Loucy (cell line): ENCODE measurements at regions not wholly inside any gene's neighbourhood (a gene's known extent, or its start where the extent isn't known, plus 50 kb on each side); places are given as distances from the start of the nearest gene placed in this dataset.

ENCODE experiments used
- EZH2phosphoT487 ChIP-seq: fragments of 200-600 bp; IDR thresholded peaks from 2 replicates; pipeline ENCODE4 v1.6.1; 2018; ENCODE audit warnings: antibody characterized with exemption, mild to moderate bottlenecking, moderate library complexity, borderline replicate concordance
- TF ChIP-seq, protein P1 (sequence below): fragments of 200-600 bp; sonication (generic); conservative IDR thresholded peaks from 2 replicates; pipeline ENCODE4 v1.5.1; 2014; ENCODE audit warnings: mild to moderate bottlenecking, antibody characterized with exemption, low read length

DNA sequence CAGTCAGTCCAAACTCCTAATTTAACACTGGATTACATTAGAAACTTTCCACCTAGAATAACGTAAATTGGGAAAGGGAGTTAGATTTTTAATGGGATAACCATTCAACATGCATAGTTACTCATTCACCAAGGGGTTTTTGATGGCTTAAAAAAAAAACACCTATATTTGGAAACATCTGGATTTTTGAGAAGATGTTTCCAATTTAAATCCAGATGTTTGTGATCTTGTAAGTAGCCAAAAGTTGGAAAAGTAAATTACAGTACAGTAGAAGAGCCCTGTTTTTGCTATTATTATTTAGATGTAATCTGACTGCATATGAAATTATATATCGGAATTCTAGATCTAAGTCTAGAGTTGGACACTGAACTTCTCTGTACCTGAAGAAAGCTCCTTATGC, 478.2 kb downstream of the CD83 start:
- TF ChIP-seq, protein P1, sequence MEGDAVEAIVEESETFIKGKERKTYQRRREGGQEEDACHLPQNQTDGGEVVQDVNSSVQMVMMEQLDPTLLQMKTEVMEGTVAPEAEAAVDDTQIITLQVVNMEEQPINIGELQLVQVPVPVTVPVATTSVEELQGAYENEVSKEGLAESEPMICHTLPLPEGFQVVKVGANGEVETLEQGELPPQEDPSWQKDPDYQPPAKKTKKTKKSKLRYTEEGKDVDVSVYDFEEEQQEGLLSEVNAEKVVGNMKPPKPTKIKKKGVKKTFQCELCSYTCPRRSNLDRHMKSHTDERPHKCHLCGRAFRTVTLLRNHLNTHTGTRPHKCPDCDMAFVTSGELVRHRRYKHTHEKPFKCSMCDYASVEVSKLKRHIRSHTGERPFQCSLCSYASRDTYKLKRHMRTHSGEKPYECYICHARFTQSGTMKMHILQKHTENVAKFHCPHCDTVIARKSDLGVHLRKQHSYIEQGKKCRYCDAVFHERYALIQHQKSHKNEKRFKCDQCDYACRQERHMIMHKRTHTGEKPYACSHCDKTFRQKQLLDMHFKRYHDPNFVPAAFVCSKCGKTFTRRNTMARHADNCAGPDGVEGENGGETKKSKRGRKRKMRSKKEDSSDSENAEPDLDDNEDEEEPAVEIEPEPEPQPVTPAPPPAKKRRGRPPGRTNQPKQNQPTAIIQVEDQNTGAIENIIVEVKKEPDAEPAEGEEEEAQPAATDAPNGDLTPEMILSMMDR: no peak
- no peak for TF ChIP-seq EZH2phosphoT487
